ENCODE measurements at regions not wholly inside any gene's neighbourhood (a gene's known extent, or its start where the extent isn't known, plus 50 kb on each side); places are given as distances from the start of the nearest gene placed in this dataset.

DNA sequence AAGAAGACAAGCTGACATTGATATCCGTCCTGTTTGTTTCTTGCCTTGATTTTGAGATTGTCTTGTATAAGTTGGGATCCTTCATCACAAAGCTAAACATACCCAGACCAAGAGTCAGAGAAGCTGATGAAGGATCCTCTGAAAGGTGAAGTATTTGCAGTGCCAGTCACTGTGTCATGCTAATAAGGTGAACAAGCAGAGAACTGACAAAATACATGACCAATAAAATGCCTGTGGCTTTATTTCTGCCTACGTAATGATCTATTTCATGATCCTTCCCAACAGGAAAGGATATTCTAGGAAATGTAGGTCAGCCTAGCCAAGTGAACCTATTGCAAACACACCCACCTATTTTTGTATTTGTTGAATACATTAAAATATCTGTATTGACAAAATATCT lies 351.3 kb upstream of the CDH9 start:
- Histone ChIP-seq H3K27ac (ENCODE audit: low read depth, low read length) (no peak overlapping the region), H3K4me1 (ENCODE audit: insufficient read depth, low read length) (no peaks in the 10 kb centered on the region), H3K9me3 (ENCODE audit: low read depth, low read length) (no peaks in the 10 kb centered on the region), H3K4me3 (ENCODE audit: insufficient read depth, low read length) (no peak overlapping the region), H3K79me2 (ENCODE audit: insufficient read depth, low read length) (no peaks in the 10 kb centered on the region), H4K20me1 (ENCODE audit: insufficient read depth, low read length) (no peaks in the 10 kb centered on the region), H3K4me2 (ENCODE audit: insufficient read depth, low read length) (no peak overlapping the region), H3K36me3 (ENCODE audit: insufficient read depth, low read length) (no peaks in the 10 kb centered on the region), H3K27me3 (ENCODE audit: insufficient read depth, low read length) (no peaks in the 10 kb centered on the region), H2AFZ (ENCODE audit: low read length) (no peak overlapping the region)
- no peak for DNase-seq (ENCODE audit: insufficient read length, low spot score, missing footprints)
- TF ChIP-seq, protein P1, sequence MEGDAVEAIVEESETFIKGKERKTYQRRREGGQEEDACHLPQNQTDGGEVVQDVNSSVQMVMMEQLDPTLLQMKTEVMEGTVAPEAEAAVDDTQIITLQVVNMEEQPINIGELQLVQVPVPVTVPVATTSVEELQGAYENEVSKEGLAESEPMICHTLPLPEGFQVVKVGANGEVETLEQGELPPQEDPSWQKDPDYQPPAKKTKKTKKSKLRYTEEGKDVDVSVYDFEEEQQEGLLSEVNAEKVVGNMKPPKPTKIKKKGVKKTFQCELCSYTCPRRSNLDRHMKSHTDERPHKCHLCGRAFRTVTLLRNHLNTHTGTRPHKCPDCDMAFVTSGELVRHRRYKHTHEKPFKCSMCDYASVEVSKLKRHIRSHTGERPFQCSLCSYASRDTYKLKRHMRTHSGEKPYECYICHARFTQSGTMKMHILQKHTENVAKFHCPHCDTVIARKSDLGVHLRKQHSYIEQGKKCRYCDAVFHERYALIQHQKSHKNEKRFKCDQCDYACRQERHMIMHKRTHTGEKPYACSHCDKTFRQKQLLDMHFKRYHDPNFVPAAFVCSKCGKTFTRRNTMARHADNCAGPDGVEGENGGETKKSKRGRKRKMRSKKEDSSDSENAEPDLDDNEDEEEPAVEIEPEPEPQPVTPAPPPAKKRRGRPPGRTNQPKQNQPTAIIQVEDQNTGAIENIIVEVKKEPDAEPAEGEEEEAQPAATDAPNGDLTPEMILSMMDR (IDR thresholded peaks at IDR 0.05; ENCODE audit: extremely low read depth, low read depth, low read length), result no peak

DNA sequence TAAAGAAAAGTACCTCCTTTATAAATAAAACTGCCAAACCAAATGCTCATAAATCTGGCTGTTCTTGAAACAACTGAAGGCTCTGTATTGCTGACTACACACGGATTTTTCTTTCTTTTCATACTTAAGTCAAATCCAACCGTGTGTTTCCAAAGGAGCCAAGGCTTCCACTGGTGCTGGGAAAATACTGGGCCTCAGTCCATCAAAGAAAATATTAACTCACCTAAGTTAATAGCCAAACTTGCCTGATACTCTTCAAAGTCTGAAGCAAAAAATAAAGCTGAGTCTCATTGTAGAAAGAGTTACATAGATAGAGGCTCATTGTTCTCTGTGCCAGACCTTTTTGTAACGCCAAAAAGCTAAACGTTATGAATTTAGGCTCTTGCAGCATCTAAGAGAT lies 350.4 kb upstream of the CDH9 start:
- TF ChIP-seq, protein P1 (IDR thresholded peaks at IDR 0.05; ENCODE audit: extremely low read depth, low read depth, low read length), result no peak
- H3K27ac ChIP-seq (ENCODE audit: low read depth, low read length), result no peak overlapping the region
- no peak overlapping the region for H3K4me3 ChIP-seq (ENCODE audit: insufficient read depth, low read length)
- H3K36me3 ChIP-seq (ENCODE audit: insufficient read depth, low read length), result no peaks in the 10 kb centered on the region
- H4K20me1 ChIP-seq (ENCODE audit: insufficient read depth, low read length), result no peaks in the 10 kb centered on the region
- no peak for DNase-seq (ENCODE audit: insufficient read length, low spot score, missing footprints)
- no peaks in the 10 kb centered on the region for H3K27me3 ChIP-seq (ENCODE audit: insufficient read depth, low read length)
- H3K4me2 ChIP-seq (ENCODE audit: insufficient read depth, low read length), result no peak overlapping the region
- no peak overlapping the region for H2AFZ ChIP-seq (ENCODE audit: low read length)
- H3K9me3 ChIP-seq (ENCODE audit: low read depth, low read length), result no peaks in the 10 kb centered on the region
- H3K4me1 ChIP-seq (ENCODE audit: insufficient read depth, low read length), result no peaks in the 10 kb centered on the region
- no peaks in the 10 kb centered on the region for H3K79me2 ChIP-seq (ENCODE audit: insufficient read depth, low read length)

DNA sequence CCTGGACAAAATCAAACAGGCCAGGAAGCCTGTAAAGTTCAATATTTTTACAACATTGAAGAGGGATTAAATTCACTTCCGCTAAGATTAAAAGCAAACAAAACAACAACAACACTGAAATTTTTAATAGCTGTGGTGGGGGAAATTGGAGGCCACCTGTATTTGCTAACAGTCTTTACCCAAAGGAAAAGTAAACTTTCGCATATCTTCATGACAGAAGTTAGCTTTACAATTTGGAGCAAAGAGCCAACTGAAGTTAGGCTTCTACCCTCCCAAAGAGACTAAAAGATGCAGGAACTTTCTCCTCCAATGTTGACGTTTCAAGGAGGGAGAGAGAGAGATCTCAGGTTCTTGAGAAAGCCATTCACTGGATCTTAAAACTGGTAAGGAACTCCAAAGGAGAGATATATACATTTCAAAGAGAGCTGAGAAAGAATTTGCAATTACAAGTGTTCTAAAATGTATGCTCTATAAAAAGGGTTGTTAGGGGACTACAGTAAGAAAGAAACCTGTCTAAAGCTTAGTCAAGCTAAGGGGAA lies 349.2 kb upstream of the CDH9 start:
- no peak overlapping the region for H3K4me2 ChIP-seq (ENCODE audit: insufficient read depth, low read length)
- no peaks in the 10 kb centered on the region for H4K20me1 ChIP-seq (ENCODE audit: insufficient read depth, low read length)
- no peak for DNase-seq (ENCODE audit: insufficient read length, low spot score, missing footprints)
- no peak overlapping the region for H3K4me3 ChIP-seq (ENCODE audit: insufficient read depth, low read length)
- H2AFZ ChIP-seq (ENCODE audit: low read length), result no peak overlapping the region
- no peaks in the 10 kb centered on the region for H3K36me3 ChIP-seq (ENCODE audit: insufficient read depth, low read length)
- TF ChIP-seq, protein P1 (IDR thresholded peaks at IDR 0.05; ENCODE audit: extremely low read depth, low read depth, low read length), result no peak
- no peaks in the 10 kb centered on the region for H3K4me1 ChIP-seq (ENCODE audit: insufficient read depth, low read length)
- no peak overlapping the region for H3K27ac ChIP-seq (ENCODE audit: low read depth, low read length)
- no peaks in the 10 kb centered on the region for H3K79me2 ChIP-seq (ENCODE audit: insufficient read depth, low read length)
- H3K9me3 ChIP-seq (ENCODE audit: low read depth, low read length), result no peaks in the 10 kb centered on the region
- no peaks in the 10 kb centered on the region for H3K27me3 ChIP-seq (ENCODE audit: insufficient read depth, low read length)

DNA sequence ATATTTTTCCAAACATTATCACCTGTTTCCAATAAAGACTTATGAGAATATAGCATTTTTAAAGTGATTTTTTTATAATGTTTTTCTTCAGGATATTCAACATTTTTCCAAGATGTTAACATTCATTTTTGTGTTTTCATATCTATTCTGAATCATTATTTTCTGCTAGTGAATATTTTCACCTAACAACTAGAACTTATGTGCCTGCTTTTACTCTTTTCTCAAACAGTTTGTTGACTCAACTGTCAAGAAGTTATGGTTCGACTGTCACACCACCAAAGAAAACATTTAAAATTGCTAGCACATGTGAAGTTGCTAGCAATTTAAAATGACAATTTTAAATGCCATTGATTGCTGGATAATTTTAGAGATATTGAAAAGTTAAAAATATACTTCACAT lies 343.3 kb upstream of the CDH9 start:
- TF ChIP-seq, protein P1 (IDR thresholded peaks at IDR 0.05; ENCODE audit: extremely low read depth, low read depth, low read length), result no peak
- no peak overlapping the region for H2AFZ ChIP-seq (ENCODE audit: low read length)
- H4K20me1 ChIP-seq (ENCODE audit: insufficient read depth, low read length), result no peaks in the 10 kb centered on the region
- DNase-seq (ENCODE audit: insufficient read length, low spot score, missing footprints), result no peak
- no peaks in the 10 kb centered on the region for H3K27me3 ChIP-seq (ENCODE audit: insufficient read depth, low read length)
- no peak overlapping the region for H3K27ac ChIP-seq (ENCODE audit: low read depth, low read length)
- H3K4me2 ChIP-seq (ENCODE audit: insufficient read depth, low read length), result no peak overlapping the region
- no peaks in the 10 kb centered on the region for H3K9me3 ChIP-seq (ENCODE audit: low read depth, low read length)
- no peaks in the 10 kb centered on the region for H3K79me2 ChIP-seq (ENCODE audit: insufficient read depth, low read length)
- no peaks in the 10 kb centered on the region for H3K4me1 ChIP-seq (ENCODE audit: insufficient read depth, low read length)
- H3K4me3 ChIP-seq (ENCODE audit: insufficient read depth, low read length), result no peak overlapping the region
- H3K36me3 ChIP-seq (ENCODE audit: insufficient read depth, low read length), result no peaks in the 10 kb centered on the region

All from osteoblast (primary cell).